IMR-90 (cell line): ENCODE measurements at regions not wholly inside any gene's neighbourhood (a gene's known extent, or its start where the extent isn't known, plus 50 kb on each side); places are given as distances from the start of the nearest gene placed in this dataset.

ENCODE experiments used
- ATAC-seq: fragments of 200-7000 bp; cut with Tn5 transposase; 2 replicates; pipeline ENCODE4 v1.9.1; 2020; ENCODE audit warnings: low read depth, mild to moderate bottlenecking, moderate library complexity
- BruUV-seq: library from RNA; stranded (reverse); fragments of 400-500 nt; replicated peaks from 2 replicates; lab custom pipeline; 2021; lab: Mats Ljungman, UMichigan
- CTCF ChIA-PET: fragments of 300-600 bp; formaldehyde crosslinking; extraction: SDS; loops from one replicate; lab custom pipeline; 2021; ENCODE audit warnings: antibody characterized with exemption; lab: Yijun Ruan, JAX
- POLR2A ChIA-PET: fragments of 300-600 bp; sonication (Branson Sonifier 250); formaldehyde crosslinking; loops from one replicate; lab custom pipeline; 2022; ENCODE audit warnings: antibody characterized with exemption; ENCODE audit not compliant: unreplicated experiment; lab: Charles Lee
- DNase-seq: peaks from one replicate; pipeline ENCODE4 v3.0.0; 2013
- H2AFZ ChIP-seq: replicated peaks from 2 replicates; pipeline ENCODE3; 2013; ENCODE audit warnings: low read length, mild to moderate bottlenecking; ENCODE audit not compliant: poor library complexity
- H2AK5ac ChIP-seq: 2 replicates; pipeline ENCODE4 v1.6.1; 2013; ENCODE audit warnings: low read depth, low read length, inconsistent platforms
- H2AK9ac ChIP-seq: replicated peaks from 2 replicates; pipeline ENCODE3; 2013; ENCODE audit warnings: mild to moderate bottlenecking, low read depth, low read length, moderate library complexity; ENCODE audit not compliant: poor library complexity
- H2BK120ac ChIP-seq: 2 replicates; pipeline ENCODE4 v1.6.1; 2013; ENCODE audit warnings: low read depth, low read length, inconsistent platforms
- H2BK15ac ChIP-seq: 3 replicates; pipeline ENCODE4 v1.6.1; 2013; ENCODE audit warnings: low read depth, low read length, inconsistent platforms
- H2BK20ac ChIP-seq: 2 replicates; pipeline ENCODE4 v1.6.1; 2013; ENCODE audit warnings: low read depth, mild to moderate bottlenecking, inconsistent platforms, low read length, moderate library complexity
- H2BK5ac ChIP-seq: 2 replicates; pipeline ENCODE4 v1.6.1; 2013; ENCODE audit warnings: mild to moderate bottlenecking, low read depth, low read length, inconsistent platforms; ENCODE audit not compliant: poor library complexity, severe bottlenecking
- H3K14ac ChIP-seq: replicated peaks from 2 replicates; pipeline ENCODE4 v1.6.1; 2013; ENCODE audit warnings: low read depth, low read length, inconsistent platforms
- H3K18ac ChIP-seq: 2 replicates; pipeline ENCODE4 v1.6.1; 2013; ENCODE audit warnings: low read depth, low read length, control low read depth
- H3K23ac ChIP-seq: 2 replicates; pipeline ENCODE4 v1.6.1; 2013; ENCODE audit warnings: low read depth, low read length, inconsistent platforms
- H3K27ac ChIP-seq: 2 replicates; pipeline ENCODE4 v1.5.1; 2013; ENCODE audit warnings: mild to moderate bottlenecking, control low read depth, low read length; ENCODE audit not compliant: insufficient read depth
- H3K27me3 ChIP-seq: 2 replicates; pipeline ENCODE4 v1.6.1; 2013; ENCODE audit warnings: low read length; ENCODE audit not compliant: control insufficient read depth, insufficient read depth
- H3K36me3 ChIP-seq: 2 replicates; pipeline ENCODE4 v1.6.1; 2013; ENCODE audit warnings: low read length, mixed read lengths; ENCODE audit not compliant: control insufficient read depth, insufficient read depth
- H3K4ac ChIP-seq: 2 replicates; pipeline ENCODE4 v1.6.1; 2013; ENCODE audit warnings: low read depth, low read length, inconsistent platforms
- H3K4me1 ChIP-seq: 2 replicates; pipeline ENCODE4 v1.6.1; 2013; ENCODE audit warnings: low read length, mixed read lengths; ENCODE audit not compliant: control insufficient read depth, insufficient read depth
- H3K4me2 ChIP-seq: 2 replicates; pipeline ENCODE4 v1.6.1; 2013; ENCODE audit warnings: low read depth, mild to moderate bottlenecking, control low read depth, low read length, moderate library complexity
- H3K4me3 ChIP-seq: 2 replicates; pipeline ENCODE4 v1.5.1; 2013; ENCODE audit warnings: low read depth, mild to moderate bottlenecking, control low read depth, low read length, moderate library complexity; ENCODE audit not compliant: insufficient read depth
- H3K56ac ChIP-seq: 2 replicates; pipeline ENCODE4 v1.6.1; 2013; ENCODE audit warnings: low read length, inconsistent platforms; ENCODE audit not compliant: insufficient read depth; ENCODE audit errors: extremely low read depth
- H3K79me1 ChIP-seq, 2 experiments: 2 replicates each; pipeline ENCODE4 v1.6.1; 2013; ENCODE audit warnings: low read length in 2 of 2, inconsistent platforms in 1 of 2, low read depth in 1 of 2
- H3K9ac ChIP-seq: 2 replicates; pipeline ENCODE4 v1.6.1; 2013; ENCODE audit warnings: low read depth, low read length, control low read depth
- H3K9me1 ChIP-seq: 2 replicates; pipeline ENCODE4 v1.6.1; 2013; ENCODE audit warnings: low read length, inconsistent platforms; ENCODE audit not compliant: insufficient read depth
- H3K9me3 ChIP-seq: 2 replicates; pipeline ENCODE4 v1.6.1; 2013; ENCODE audit warnings: low read length; ENCODE audit not compliant: control insufficient read depth, insufficient read depth
- H4K20me1 ChIP-seq: 2 replicates; pipeline ENCODE4 v1.6.1; 2013; ENCODE audit warnings: low read length, inconsistent platforms; ENCODE audit not compliant: insufficient read depth
- H4K5ac ChIP-seq: 2 replicates; pipeline ENCODE4 v1.6.1; 2013; ENCODE audit warnings: mild to moderate bottlenecking, low read depth, low read length, control low read depth
- H4K8ac ChIP-seq, 2 experiments: 2 replicates each; pipeline ENCODE4 v1.6.1; 2013; ENCODE audit warnings: low read depth in 2 of 2, low read length in 2 of 2, control low read depth in 1 of 2, inconsistent platforms in 1 of 2
- H4K91ac ChIP-seq: 2 replicates; pipeline ENCODE4 v1.6.1; 2013; ENCODE audit warnings: low read depth, low read length, inconsistent platforms; ENCODE audit not compliant: insufficient read depth
- CEBPB ChIP-seq: IDR thresholded peaks from 2 replicates; pipeline ENCODE4 v1.6.1; 2012; ENCODE audit warnings: low read depth, low read length, improper control_type of control experiment
- CHD1 ChIP-seq: IDR thresholded peaks from 2 replicates; pipeline ENCODE4 v1.6.1; 2012; ENCODE audit warnings: low read depth, low read length, improper control_type of control experiment
- CTCF ChIP-seq: conservative IDR thresholded peaks from 2 replicates; pipeline ENCODE4 v1.5.1; 2012; ENCODE audit warnings: mild to moderate bottlenecking, low read depth, low read length, improper control_type of control experiment
- ELK1 ChIP-seq: fragments of 150-350 bp; IDR thresholded peaks from 2 replicates; pipeline ENCODE4 v1.6.1; 2016; ENCODE audit warnings: low read depth, mild to moderate bottlenecking, low read length, moderate library complexity, borderline replicate concordance
- FOS ChIP-seq: fragments of 150-350 bp; IDR thresholded peaks from 2 replicates; pipeline ENCODE4 v1.6.1; 2016; ENCODE audit warnings: low read depth, low read length
- MAFK ChIP-seq: IDR thresholded peaks from 2 replicates; pipeline ENCODE4 v1.6.1; 2012; ENCODE audit warnings: low read depth, low read length, improper control_type of control experiment
- NFE2L2 ChIP-seq: fragments of 150-350 bp; IDR thresholded peaks from 2 replicates; pipeline ENCODE4 v1.6.1; 2016; ENCODE audit warnings: low read depth, mild to moderate bottlenecking, low read length
- POLR2A ChIP-seq: IDR thresholded peaks from 2 replicates; pipeline ENCODE4 v1.6.1; 2012; ENCODE audit warnings: mild to moderate bottlenecking, low read depth, low read length
- RCOR1 ChIP-seq: IDR thresholded peaks from 2 replicates; pipeline ENCODE4 v1.6.1; 2012; ENCODE audit warnings: mild to moderate bottlenecking, low read length, improper control_type of control experiment; ENCODE audit not compliant: insufficient replicate concordance
- RFX5 ChIP-seq: IDR thresholded peaks from 2 replicates; pipeline ENCODE4 v1.8.0; 2012; ENCODE audit warnings: low read depth, mild to moderate bottlenecking, low read length, moderate library complexity
- SMC3 ChIP-seq: fragments of 150-350 bp; IDR thresholded peaks from 2 replicates; pipeline ENCODE4 v1.6.1; 2016; ENCODE audit warnings: low read depth, mild to moderate bottlenecking, antibody characterized with exemption, low read length, moderate library complexity
- USF2 ChIP-seq: fragments of 150-350 bp; IDR thresholded peaks from 2 replicates; pipeline ENCODE4 v1.6.1; 2017; ENCODE audit warnings: mild to moderate bottlenecking, antibody characterized with exemption, low read length, low read depth
- WGBS, 2 experiments: methylation state at CpG; one replicate each; pipeline versions ENCODE4 v1.1.5 to v1.1.7; 2013; ENCODE audit warnings: missing lambda C conversion rate in 2 of 2; ENCODE audit not compliant: insufficient read length in 1 of 2; ENCODE audit errors: extremely low coverage in 2 of 2; 5-methylcytosine and 5-hydroxymethylcytosine counted together
- dilution Hi-C: fragments of 300-500 bp; cut with HindIII; formaldehyde crosslinking; loops from one replicate; pipeline ENCODE4 v1.14.3; 2018; ENCODE audit warnings: low sequenced_read_pairs; ENCODE audit not compliant: unreplicated experiment
- in situ Hi-C: fragments of 300-500 bp; cut with MboI; formaldehyde crosslinking; loops from 3 replicates; pipeline ENCODE4 v1.14.3; 2019; ENCODE audit warnings: low sequenced_read_pairs, inconsistent platforms, mixed read lengths
- intact Hi-C: fragments of 100-400 bp; cut with micrococcal nuclease; formaldehyde crosslinking; loops from 2 replicates; pipeline ENCODE4 v1.10.0; 2022

GRCh38 chr17:55889271-55889670 lies 138.4 kb downstream of the PCTP start:
- no peaks in the 10 kb centered on the region for H3K9me3 ChIP-seq
- H2AFZ ChIP-seq, result no peak overlapping the region
- no peak overlapping the region for H4K91ac ChIP-seq
- no peak overlapping the region for H4K5ac ChIP-seq
- no peak overlapping the region for H3K56ac ChIP-seq
- H3K27me3 ChIP-seq, result no peaks in the 10 kb centered on the region
- no peaks in the 10 kb centered on the region for H3K36me3 ChIP-seq
- no peak overlapping the region for H3K14ac ChIP-seq
- no peak overlapping the region for H2BK5ac ChIP-seq
- no peak overlapping the region for H3K4me2 ChIP-seq
- 0% methylated on average over 1 of the region's 1 CpG; no CpG with 5 or more reads in 1 of the 2 experiments for WGBS, 2 experiments
- POLR2A ChIA-PET, result no interaction called here
- CTCF ChIA-PET, result interaction anchor here (0.6 kb wide), 1 partner anchor 81 kb away, joined by 4 read pairs; no protein-coding TSS in a partner anchor
- H3K23ac ChIP-seq, result no peak overlapping the region
- no peak overlapping the region for H3K4ac ChIP-seq
- dilution Hi-C loops (no loop called here), in situ Hi-C loops (no loop called here), intact Hi-C loops (no loop called here)
- no peak overlapping the region for H4K8ac ChIP-seq
- no peak overlapping the region for H2BK15ac ChIP-seq
- H4K20me1 ChIP-seq, result no peaks in the 10 kb centered on the region
- no TSS peak for BruUV-seq
- no peaks in the 10 kb centered on the region for H3K4me1 ChIP-seq
- no peak overlapping the region for H2AK5ac ChIP-seq
- DNase-seq, result no peak
- H3K9ac ChIP-seq, result no peak overlapping the region
- H3K18ac ChIP-seq, result no peak overlapping the region
- no peak for TF ChIP-seq RCOR1
- TF ChIP-seq CHD1, result no peak
- no peak for TF ChIP-seq NFE2L2
- no peak for TF ChIP-seq USF2
- TF ChIP-seq RFX5, result no peak
- TF ChIP-seq CEBPB, result no peak
- no peak for TF ChIP-seq CTCF
- no peak for TF ChIP-seq SMC3
- no peak for TF ChIP-seq ELK1
- no peak for TF ChIP-seq POLR2A
- TF ChIP-seq MAFK, result no peak
- no peak for TF ChIP-seq FOS
- ATAC-seq, result no peak
- no peaks in the 10 kb centered on the region for H3K79me1 ChIP-seq
- no peak overlapping the region for H3K4me3 ChIP-seq
- no peak overlapping the region for H2AK9ac ChIP-seq
- H3K9me1 ChIP-seq, result no peaks in the 10 kb centered on the region
- H2BK120ac ChIP-seq, result no peak overlapping the region
- no peak overlapping the region for H2BK20ac ChIP-seq
- no peak overlapping the region for H3K27ac ChIP-seq
